NCI-H345 treated with DMSO at 0.1 percent for 48 hours (cell line): ENCODE measurements at regions not wholly inside any gene's neighbourhood (a gene's known extent, or its start where the extent isn't known, plus 50 kb on each side); places are given as distances from the start of the nearest gene placed in this dataset.
A peak's percentile ranks its signal among the peaks of the same experiment; 100 is the strongest.

Experiments
- DNase-seq: peaks from one replicate; lab custom pipeline; 2025; ENCODE audit not compliant: unreplicated experiment; lab: John Stamatoyannopoulos, UW

DNA sequence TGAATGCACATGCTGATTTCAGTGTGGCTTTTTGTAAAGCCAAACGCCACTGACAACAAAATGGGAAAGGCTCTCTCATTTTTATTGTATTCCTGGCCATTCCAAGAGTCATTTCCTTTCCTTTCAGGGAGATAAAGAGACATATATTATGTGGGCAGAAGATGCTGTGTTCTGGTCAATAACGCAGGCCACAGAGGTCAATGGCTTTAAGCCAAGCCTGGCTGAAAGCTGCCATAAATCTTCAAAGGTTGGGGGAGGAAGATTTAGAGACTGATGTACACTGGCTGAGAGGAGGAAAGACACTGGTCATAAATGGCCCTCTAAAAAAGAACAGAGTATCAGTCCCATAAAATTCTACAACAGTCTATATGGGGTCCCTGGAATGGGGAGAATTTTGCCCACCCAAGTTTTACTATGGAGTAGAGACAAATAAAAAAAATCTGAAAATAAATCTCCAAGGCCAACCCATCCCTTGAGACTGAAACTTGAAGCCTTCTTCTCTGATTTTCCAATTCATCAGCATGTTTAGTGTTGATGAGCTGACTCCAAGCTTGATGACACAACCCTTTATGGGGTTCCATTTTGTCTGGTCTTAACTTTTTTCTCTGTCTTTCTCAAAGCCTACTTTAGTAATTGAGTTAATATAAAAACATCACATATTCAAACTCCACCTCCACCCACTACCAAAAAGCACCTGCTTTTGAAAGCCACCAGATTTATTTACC is 152.1 kb upstream of the SLC24A2 start:
- no peak for DNase-seq

DNA sequence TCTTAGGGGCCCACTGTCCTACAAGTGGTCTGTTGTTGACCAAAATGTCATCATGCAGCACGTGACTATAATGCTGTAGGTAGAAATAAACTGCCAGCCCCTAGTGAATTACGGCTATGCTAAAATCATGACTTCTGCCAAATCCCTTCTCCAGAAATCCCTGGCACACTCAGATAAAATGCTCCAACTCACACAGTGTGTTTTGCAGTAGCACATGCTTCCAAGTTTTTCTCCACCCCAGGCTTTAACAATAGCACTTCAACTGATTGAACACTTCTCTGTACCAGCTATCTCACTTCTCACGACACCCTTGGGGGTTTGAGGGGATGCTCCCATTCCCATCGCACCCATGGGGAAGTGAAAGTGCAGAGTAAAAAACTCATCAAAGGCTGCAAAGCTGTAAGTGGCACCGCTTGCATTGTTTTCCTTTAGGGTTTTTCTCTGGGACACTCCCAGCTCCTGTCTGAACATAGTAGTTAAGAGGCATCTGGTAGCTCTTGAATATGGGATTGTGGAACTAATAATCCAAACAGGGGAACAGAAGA is 151.0 kb upstream of the SLC24A2 start:
- peak; percentile 34 for DNase-seq

DNA sequence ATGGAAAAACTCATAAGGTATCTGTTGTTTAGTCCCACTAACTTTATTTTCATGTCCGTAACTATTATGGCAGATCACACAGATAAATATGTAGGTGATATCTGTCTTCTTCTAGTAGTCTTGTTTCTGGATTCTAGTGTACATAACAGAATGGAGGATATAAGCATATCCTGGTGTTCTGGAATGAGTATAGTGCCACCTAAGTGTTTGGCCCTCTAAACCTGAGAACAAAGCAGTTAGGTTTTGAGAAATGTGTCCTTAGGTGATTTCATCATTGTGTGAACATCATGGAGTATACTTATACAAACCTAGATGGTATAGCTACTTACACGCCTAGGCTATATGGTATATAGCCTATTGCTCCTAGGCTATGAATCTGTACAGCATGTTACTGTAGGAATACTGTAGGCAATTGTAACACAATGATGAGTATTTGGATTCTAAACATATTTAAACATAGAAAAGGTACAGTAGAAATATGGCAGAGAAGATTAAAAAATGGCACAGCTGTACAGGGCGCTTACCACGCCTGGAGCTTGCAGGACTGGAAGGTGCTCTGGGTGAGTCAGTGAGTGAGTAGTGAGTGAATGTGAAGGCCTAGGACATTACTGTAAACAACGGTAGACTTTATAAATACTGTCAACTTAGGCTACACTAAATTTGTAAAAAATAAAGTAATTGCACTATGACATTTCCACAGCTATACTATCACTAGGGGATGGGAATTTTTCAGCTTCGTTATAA is 150.3 kb upstream of the SLC24A2 start:
- DNase-seq: no peak

DNA sequence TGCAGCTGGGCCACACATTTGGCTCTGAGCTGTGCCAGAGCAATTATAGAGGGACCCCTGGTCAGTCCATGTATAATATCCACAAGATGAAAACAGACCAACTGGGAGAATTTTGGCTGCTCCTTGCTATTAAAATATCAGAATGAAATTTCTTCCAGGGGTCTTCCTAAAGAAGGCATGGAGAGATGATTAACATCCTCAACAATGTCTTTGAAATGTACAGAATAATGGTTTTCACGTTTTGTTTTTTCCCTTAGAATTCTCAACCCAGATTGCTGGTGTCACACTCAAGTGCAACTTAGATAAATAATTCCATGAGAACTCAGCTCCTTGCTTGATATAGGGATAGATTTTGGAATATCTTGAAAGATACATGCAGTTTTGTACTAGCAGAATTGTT is 148.3 kb upstream of the SLC24A2 start:
- DNase-seq: no peak

DNA sequence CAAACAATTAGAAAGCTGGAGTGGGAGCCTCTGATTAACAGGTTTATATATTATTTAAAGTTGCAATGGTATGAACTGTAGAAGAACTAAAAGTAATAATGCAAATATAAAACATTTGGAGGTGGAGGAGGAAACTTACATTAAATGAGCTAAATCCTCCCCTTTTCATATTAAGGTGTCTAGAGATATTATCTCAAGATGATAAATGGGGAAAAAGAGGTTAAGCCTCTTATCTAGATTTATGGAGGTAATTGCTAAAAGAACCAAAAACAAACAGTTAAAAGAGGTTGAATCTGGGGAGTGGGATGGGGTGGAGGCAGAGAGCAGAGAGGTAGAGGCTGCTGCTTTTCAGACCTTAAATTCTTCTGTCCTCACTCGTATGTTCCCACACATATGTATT is 147.8 kb upstream of the SLC24A2 start:
- DNase-seq: no peak

DNA sequence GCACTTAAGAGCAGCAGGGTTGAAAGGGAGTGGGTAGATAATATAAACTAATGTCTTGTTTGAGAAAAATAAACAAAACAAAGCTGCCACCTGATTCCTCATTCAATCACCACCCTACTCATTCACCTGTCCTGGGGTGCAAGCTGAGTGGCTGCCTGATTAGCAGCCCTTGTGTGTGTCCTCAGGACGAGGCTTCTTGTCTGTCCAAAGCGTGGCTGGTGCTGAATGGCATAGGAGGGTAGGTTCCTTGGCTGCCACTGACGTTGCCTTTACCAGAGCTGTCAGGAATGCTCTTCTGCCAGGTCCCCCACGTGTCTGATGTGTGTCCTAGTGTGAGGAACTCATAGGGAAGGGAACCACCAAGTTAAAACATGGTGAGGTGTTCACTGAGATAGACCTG is 146.6 kb upstream of the SLC24A2 start:
- peak; percentile 32 for DNase-seq

DNA sequence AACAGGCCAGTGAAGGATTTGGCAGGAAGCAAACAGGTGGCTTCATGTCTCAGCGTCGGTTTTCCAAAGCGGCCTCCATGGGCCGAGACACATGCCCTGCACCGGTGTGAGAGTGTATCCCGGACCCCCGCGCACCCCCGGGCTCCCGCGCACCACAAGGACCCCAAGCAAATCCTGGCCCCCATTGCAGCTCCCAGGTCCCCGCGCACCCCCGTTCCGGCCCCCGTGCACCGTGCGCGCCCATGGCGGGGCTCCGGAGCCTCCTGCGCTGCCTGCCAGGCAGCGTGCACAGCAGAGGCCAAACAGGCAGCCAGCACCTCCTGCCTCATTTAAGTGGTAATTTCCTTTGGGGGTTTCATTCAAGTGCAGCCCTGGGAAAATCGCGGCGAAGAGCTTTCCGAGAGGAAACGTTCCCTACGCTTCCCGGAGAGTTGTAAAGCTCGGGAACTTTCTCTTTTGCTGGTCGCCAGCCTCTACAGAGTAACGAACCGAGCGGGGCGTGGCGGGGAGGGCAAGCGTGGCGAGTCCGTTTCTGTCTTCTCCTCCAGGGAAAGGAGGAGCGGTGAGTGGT is 145.5 kb upstream of the SLC24A2 start:
- no peak for DNase-seq

DNA sequence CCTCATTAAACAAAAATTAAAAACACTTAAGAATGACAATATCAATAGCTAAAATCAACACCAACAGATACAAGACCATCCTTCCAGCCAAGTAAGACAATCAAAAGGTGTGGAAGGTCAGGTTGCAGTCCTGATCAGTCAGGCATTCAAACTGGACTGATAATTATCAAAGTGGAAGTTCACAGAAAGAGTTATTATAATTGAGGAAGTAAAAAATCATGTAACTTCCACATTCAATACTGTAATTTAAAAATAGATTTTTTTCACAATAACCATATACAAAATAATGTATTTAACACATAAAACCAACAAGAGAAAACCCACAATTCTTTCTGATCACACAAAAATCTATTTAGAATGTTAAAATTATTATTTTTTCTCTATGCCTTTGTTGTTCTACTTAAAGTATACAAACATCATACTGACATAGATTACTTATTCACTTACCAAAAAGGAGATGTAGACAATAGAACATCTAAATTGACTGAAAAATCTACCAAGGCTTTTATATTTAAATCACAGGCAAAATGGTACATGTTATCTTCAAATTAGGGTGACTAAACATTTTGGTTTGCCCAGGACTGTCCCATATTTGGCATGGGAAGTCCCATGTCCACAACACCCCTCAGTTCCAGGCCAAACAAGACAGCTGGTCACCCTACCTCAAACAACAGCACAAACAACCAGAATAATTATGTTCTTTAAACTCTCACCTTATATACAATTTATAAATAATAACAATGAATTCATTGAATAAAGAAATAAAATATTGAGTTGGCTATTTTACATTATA is 142.5 kb upstream of the SLC24A2 start:
- no peak for DNase-seq

DNA sequence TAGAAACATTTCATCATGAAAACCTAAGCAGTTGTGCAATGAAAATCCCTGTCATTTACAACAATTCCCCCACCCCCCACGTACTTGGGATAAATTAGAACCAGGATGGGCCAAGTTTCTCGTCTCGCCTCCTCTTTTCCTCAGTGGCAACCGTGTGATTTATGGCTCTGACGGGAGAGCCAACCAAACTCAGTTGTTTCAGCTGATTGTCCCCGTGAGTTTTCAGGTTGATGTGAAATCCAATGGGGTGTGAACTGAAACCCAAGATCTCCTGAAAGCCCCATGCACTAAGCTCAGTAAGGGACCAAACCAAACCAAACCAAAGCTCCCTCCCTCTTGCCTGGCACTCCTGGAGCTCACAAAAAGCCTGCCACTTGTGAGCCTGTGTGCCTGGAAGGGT is 138.7 kb upstream of the SLC24A2 start:
- peak; percentile 36 for DNase-seq

DNA sequence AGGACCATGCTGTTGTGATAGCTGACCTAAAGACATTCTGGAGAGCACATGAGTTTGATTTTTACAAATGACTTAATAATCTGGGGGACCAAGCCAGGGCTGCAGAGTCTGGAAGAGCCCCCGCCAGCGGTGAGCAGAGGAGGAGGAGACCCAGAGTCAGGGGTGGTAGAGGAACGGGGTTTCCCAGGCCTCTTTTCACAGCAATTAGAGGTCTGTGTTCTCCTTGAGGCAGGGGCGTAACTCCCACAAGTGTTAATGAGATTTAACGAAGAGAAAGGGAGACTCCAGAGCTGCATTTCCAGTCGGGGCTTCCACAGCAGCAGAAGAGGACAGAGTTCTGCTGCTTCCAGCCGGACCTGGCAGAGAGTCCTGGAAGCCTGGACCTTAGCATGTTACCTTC is 137.9 kb upstream of the SLC24A2 start:
- DNase-seq: no peak

DNA sequence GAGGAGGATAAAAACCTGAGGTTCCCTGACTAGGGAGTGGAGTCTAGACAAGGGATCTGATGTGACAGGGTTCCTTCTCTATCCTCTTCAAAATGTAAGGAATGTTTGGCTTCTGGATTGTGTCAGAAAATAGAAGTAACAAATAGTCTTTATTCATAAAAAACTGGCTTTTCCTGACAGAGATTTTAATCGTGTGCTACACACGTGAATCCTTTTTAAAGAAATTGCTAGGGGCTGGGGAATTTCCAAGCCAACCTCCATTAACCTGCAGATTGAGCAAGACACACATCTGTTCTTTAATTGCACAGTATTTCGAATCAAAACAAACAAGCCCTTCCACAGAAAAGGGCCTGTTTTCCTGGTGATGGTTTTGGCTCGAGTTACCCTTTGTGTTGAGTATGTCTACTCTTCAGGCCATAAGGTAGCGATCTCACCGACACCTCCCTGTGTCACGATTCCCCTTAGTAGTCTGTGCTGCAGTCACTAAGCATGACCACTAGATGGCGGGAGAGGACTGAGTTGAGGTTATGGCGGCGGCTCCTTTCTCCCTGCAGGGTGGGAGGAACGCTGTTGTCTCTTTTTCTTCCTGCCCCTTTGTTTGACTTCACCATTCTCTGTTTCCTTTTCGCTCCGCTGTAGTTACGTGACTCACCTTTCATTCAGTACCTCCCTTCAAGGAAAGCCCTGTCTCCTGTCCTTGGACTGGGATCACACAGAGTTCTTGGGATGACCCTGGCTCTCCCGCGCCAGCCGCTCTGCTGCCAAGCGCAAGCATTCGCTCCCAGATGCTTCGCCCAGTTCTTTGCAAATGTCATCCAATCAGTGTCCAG is 137.1 kb upstream of the SLC24A2 start:
- peak; percentile 88 for DNase-seq

DNA sequence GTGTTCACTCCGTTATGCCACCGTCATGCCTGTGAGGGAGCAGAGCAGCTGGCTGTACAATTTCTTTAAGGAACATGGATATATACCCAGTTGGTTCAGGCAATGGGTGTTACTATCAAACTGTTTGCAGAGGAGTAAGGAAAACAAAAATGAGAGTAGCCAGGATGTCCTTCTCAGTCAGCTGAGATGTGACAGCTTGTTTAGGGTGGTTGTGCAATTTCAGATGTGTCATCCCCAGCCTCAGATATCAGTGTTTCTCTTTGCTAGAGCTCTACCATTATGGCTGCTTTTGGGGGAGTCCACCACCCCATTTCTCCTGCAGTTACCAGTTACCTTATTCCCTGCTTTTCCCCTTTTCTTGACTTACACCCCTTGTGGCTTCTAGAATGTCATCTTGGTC is 135.2 kb upstream of the SLC24A2 start:
- no peak for DNase-seq

DNA sequence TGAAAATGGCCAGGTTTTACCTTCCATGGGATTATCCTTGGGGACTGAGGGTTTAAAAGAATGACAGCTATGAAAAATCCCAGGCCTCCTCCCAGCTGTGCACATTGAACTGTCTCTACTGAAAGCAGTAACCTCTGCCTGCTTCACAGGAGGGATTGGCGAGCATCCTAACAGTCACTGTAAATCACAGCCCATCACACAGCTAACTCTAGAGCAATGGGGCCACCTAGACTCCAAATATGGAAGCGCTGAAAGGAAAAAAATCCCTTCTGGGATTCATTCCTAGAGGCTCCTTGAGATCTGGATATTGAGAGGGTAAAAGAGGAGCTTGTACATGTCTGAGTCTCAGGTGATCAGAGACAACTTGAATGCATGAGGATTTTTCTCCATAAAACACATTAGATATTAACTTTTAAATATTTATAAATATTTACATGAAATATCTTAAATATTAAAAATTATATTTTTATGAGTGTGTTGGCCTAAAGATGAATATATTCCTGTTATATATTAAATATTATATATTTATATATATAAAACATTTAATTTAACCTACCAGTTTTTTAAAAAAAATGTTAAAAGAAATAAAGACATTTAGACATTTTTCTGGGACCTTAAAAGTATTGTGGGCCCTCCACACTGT is 133.8 kb upstream of the SLC24A2 start:
- DNase-seq: peak; percentile 61

DNA sequence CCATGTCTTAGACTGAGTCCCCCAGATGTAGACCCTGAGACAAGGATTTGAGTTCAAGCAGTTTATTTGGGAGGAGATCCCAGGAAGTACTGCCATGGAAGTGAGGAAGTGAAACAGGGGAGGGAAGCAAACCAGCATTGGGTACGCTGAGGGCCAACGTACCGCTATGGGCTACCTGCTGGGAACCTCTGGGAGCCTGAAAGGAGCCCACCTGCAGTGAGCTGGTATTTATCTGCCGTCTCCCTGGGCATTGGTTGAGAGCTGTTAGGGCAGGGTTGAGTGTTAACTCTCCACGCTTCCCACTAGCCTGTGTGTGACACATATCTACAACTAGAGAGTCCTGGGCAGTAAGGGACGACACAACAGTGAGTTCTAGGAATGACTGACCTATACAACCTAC is 131.6 kb upstream of the SLC24A2 start:
- no peak for DNase-seq

DNA sequence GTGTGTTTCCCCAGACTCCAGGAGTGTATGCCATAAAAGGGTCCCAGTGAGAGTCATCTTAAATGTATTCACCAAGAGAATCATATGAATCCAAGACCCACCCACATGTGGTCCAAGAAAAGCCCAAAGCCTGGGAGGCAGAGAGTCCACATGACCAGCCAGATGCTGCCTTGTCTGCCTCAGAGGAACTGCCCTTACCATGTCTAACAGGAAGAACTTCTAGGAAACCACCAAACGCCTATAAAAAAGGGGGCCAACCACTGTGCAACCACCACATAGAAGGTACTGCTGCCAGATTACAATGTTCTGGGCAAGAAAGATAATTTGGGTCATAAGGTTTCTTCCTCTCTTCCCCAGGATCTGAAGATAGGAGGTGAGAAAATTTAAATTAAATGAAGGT is 129.8 kb upstream of the SLC24A2 start:
- no peak for DNase-seq

DNA sequence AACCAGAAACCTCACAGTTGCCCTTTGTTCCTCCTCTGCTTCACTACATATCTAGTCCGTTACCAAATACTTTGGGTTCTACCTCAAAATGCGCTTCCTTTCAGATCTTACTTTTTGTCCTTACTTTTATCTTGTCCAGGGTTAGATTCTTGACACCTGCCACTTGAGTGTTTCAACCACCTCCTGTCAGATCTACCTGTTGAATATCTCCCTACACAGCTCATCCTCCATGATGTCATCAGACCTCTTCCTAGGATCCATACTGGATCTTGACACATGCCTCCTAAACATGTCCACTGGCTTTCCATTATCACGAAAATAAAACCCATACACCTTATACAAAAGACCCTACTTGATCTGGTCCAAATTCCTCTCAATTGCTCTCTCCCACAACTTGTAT is 125.2 kb upstream of the SLC24A2 start:
- DNase-seq: no peak

DNA sequence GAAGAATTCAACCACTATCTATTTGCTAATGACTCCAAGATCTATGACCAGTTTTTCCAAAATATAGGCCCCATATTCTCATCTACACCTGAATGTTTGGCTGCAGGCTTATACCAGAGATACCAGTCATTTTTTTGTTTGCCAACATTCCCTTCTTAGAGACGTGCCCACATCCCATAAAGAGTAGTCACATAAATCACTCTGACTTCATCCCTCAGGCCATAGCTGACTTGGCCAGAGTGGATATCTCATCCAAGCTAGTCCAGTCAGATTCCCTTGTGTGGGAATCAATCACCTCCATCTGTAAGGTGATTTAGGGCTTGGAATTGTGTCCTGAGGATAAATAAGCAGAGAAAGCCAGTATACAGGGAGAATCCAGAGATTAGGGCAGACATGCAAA is 124.3 kb upstream of the SLC24A2 start:
- DNase-seq: no peak

DNA sequence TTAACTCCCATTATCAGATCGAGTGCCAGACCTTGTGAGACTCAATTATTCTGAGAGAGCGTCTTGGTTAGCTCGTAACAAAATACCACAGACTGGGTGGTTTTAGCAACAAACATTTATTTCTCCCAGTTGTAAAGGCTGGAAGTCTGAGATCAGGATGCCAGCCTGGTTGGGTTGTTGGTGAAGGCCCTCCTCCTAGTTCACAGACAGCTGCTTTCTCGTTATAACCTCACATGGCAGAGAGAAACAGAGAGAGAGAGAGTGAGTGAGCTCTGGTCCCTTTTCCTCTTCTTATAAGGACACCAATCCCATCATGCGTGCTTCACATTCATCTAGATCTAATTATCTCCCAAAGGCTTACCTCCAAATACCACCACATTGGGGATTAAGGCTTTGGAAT is 114.2 kb upstream of the SLC24A2 start:
- no peak for DNase-seq

DNA sequence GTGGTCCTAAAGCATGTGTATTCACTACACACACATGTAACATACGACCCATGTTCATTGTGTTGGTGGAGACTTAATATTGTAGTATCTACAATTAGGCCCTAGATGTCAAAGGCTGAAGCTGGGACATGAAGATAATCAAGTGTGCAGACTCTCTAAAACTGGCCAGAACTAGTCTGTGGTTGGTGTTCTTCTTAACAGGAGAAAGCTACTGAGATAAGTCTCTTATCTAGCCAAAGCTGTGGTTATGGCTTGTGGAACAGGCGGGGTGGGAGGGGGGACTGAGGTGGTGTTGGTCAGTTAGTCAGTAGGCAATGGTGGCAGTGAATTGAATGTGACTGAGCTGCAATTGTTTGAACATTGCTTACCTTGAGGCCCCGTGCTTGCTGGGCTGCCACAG is 112.7 kb upstream of the SLC24A2 start:
- no peak for DNase-seq

DNA sequence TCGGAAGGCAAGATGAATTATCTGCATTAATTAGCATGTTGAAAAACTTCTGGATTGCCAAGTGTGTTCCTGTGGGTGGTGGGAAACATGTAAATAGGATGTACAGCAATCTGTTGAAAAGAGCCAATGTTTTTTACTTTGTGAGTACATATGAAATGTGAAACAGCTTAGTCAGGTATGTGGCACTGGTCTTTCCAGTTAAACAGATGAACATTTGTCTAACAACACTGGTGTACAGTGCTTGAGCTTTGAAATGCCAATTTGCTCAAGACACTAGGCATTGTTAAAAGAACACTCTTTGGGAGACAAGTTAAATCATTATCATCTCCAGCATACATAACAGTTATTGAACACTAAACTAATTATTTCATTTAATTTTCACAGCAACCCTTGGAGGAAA is 107.3 kb upstream of the SLC24A2 start:
- DNase-seq: no peak
